ENCODE measurements at regions not wholly inside any gene's neighbourhood (a gene's known extent, or its start where the extent isn't known, plus 50 kb on each side); places are given as distances from the start of the nearest gene placed in this dataset.

GRCh38 chr18:63071701-63072141 is 247.8 kb downstream of the BCL2 start:
- peak; percentile 14 for DNase-seq (ENCODE audit: low read depth)
- no peak overlapping the region for H3K4me3 ChIP-seq (ENCODE audit: low read length)
- TF ChIP-seq CTCF (IDR thresholded peaks at IDR 0.05; ENCODE audit: insufficient read depth, low read depth, low read length, missing control alignments), result no peak

- TF ChIP-seq CTCF (IDR thresholded peaks at IDR 0.05; ENCODE audit: insufficient read depth, low read depth, low read length, missing control alignments), result no peak
These were observed 248.6 kb downstream of the BCL2 start for GRCh38 chr18:63070767-63071502.

GRCh38 chr18:63069496-63069895 is 250.1 kb downstream of the BCL2 start:
- no peak for DNase-seq (ENCODE audit: low read depth)
- no peak for TF ChIP-seq CTCF (IDR thresholded peaks at IDR 0.05; ENCODE audit: insufficient read depth, low read depth, low read length, missing control alignments)
- no peak overlapping the region for H3K4me3 ChIP-seq (ENCODE audit: low read length)

More at GRCh38 chr18:63070767-63071502, 248.6 kb downstream of the BCL2 start:
- no peak overlapping the region for H3K4me3 ChIP-seq (ENCODE audit: low read length)
- DNase-seq (ENCODE audit: low read depth), result no peak

DNA sequence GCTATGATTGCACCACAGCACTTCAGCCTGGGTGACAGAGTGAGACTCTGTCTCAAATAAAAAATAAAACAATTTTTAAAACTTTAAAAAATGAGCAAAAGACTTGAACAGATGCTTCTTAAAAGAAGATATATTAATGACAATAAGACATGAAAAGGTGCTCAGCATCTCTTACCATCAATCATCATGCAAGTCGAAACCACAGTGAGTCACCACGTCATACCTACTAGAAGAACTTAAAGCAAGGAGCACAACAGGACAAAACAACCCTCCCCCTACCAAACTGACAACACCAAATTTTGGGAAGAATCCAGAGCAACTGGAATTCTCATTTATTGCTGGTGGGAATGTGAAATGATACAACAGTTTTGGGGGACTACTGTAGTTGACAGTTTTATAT is 251.6 kb downstream of the BCL2 start:
- no peak overlapping the region for H3K4me3 ChIP-seq (ENCODE audit: low read length)
- DNase-seq (ENCODE audit: low read depth), result peak; percentile 75
- no peak for TF ChIP-seq CTCF (IDR thresholded peaks at IDR 0.05; ENCODE audit: insufficient read depth, low read depth, low read length, missing control alignments)

DNA sequence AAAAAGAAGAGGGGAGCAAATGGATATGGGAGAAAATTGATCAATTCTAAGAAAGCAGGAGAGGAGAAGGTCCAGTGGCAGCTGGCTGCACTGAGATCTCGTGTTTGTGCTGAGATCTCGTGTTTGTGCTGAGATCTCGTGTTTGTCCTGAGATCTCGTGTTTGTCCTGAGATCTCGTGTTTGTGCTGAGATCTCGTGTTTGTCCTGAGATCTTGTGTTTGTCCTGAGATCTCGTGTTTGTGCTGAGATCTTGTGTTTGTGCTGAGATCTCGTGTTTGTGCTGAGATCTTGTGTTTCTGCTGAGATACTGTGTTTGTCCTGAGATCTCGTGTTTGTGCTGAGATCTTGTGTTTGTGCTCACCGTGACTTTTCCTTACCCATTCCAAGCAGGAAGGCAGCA is 254.4 kb downstream of the BCL2 start:
- TF ChIP-seq CTCF (IDR thresholded peaks at IDR 0.05; ENCODE audit: insufficient read depth, low read depth, low read length, missing control alignments), result no peak
- no peak overlapping the region for H3K4me3 ChIP-seq (ENCODE audit: low read length)
- no peak for DNase-seq (ENCODE audit: low read depth)

DNA sequence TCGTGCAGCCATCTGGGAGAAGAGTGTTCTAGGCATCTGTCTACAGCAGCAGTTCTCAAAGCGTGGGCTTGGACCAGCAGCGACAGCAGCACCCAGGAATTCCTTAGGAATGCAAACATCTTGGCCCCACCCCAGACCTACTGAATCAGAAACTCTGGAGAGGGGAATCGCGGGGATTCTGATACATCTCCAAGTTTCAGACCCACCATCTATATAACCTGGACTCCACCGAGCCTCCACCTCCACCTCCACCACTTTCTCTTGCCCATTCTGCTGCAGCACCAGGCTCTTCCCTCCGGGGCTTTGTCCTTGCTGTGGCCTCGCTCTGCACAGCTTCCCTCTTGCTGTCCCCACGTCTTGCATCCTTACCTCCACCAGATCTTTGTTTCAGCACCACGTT is 256.4 kb downstream of the BCL2 start:
- no peak overlapping the region for H3K4me3 ChIP-seq (ENCODE audit: low read length)
- no peak for DNase-seq (ENCODE audit: low read depth)
- TF ChIP-seq CTCF (IDR thresholded peaks at IDR 0.05; ENCODE audit: insufficient read depth, low read depth, low read length, missing control alignments), result no peak

DNA sequence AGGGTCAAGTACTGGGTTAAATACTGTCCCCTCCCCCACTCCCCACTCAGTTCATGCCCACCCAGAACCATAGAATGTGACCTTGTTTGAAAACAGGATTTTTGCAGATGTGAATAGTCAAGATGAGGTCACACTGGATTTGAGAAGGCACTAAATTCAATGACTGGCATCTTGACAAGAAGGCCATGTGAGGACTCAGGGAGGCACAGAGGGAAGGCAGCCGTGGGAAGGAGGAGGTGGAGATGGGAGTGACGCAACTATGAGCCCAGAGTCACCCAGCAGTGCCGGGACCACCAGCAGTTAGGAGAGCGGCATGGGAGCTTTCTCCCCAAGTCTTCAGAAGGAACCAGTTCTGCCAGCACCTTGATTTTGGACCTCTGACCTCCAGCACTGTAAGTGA is 257.3 kb downstream of the BCL2 start:
- no peak for TF ChIP-seq CTCF (IDR thresholded peaks at IDR 0.05; ENCODE audit: insufficient read depth, low read depth, low read length, missing control alignments)
- DNase-seq (ENCODE audit: low read depth), result no peak
- H3K4me3 ChIP-seq (ENCODE audit: low read length), result no peak overlapping the region

Measured in epithelial cell of esophagus (primary cell).